Right lobe of liver (tissue), 4 donors: ENCODE measurements at regions not wholly inside any gene's neighbourhood (a gene's known extent, or its start where the extent isn't known, plus 50 kb on each side); places are given as distances from the start of the nearest gene placed in this dataset.

ENCODE experiments used
- POLR2A ChIP-seq: fragments of 450-650 bp; IDR thresholded peaks from one replicate; pipeline ENCODE4 v1.6.1; 2017; ENCODE audit warnings: antibody characterized with exemption, mild to moderate bottlenecking
- TF ChIP-seq, protein P1 (sequence below), 4 donors: fragments of 200-600 bp in 3 of 4; fragments of 450-650 bp in 1 of 4; IDR thresholded peaks; one replicate each; pipeline versions ENCODE4 v1.5.1 to v1.8.0; 2016 to 2022; ENCODE audit warnings: antibody characterized with exemption in 4 of 4, mild to moderate bottlenecking in 2 of 4
- donor health status: DM: no; HTN: no; CAD: no.
- donor health status: DM: no; HTN: no; CAD: no.
- donor health status: DM: no; HTN: yes; CAD: no.

DNA sequence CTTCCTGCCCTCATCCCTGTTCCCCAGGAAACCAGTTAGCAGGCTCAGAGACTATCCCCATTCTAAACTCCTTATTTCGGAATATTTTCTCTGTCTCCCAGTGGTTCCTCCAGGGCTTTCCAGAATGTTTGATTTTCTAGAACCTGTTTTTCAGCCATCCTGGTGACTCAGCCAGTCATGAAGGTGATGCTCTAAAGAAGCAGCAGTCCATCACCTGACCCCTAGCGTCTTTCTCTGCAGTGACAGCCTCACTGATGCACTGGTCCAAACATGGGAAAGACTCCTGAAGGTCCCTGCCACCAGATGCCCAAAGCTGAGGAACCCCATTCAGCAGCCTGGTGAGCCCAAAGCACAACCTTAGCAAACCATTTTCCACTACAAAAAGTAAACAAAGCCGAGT is 212.6 kb downstream of the PHETA1 start:
- no peak for TF ChIP-seq POLR2A
- TF ChIP-seq, protein P1, sequence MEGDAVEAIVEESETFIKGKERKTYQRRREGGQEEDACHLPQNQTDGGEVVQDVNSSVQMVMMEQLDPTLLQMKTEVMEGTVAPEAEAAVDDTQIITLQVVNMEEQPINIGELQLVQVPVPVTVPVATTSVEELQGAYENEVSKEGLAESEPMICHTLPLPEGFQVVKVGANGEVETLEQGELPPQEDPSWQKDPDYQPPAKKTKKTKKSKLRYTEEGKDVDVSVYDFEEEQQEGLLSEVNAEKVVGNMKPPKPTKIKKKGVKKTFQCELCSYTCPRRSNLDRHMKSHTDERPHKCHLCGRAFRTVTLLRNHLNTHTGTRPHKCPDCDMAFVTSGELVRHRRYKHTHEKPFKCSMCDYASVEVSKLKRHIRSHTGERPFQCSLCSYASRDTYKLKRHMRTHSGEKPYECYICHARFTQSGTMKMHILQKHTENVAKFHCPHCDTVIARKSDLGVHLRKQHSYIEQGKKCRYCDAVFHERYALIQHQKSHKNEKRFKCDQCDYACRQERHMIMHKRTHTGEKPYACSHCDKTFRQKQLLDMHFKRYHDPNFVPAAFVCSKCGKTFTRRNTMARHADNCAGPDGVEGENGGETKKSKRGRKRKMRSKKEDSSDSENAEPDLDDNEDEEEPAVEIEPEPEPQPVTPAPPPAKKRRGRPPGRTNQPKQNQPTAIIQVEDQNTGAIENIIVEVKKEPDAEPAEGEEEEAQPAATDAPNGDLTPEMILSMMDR (IDR thresholded peaks at IDR 0.05) = no peak
